Testis (tissue), 2 donors: ENCODE measurements at regions not wholly inside any gene's neighbourhood (a gene's known extent, or its start where the extent isn't known, plus 50 kb on each side); places are given as distances from the start of the nearest gene placed in this dataset.

ENCODE experiments used
- CTCF ChIP-seq, 3 experiments: fragments of 450-650 bp in 2 of 3; fragments of 200-600 bp in 1 of 3; sonication (generic) in 1 of 3; IDR thresholded peaks; one replicate each; pipeline ENCODE4 v1.5.1; 2016 to 2019; ENCODE audit warnings: antibody characterized with exemption in 3 of 3, mild to moderate bottlenecking in 2 of 3, moderate library complexity in 1 of 3
- POLR2A ChIP-seq: fragments of 450-650 bp; IDR thresholded peaks from one replicate; pipeline ENCODE4 v1.6.1; 2017; ENCODE audit warnings: antibody characterized with exemption, mild to moderate bottlenecking, moderate library complexity

GRCh38 chr20:39879296-39879695 lies 809.7 kb downstream of the MAFB start:
- TF ChIP-seq CTCF (IDR thresholded peaks at IDR 0.05) = no peak
- TF ChIP-seq POLR2A = no peak
